WTC11 (cell line): ENCODE measurements at regions not wholly inside any gene's neighbourhood (a gene's known extent, or its start where the extent isn't known, plus 50 kb on each side); places are given as distances from the start of the nearest gene placed in this dataset.

Experiments used
- ATAC-seq: fragments of 200-7000 bp; cut with Tn5 transposase; 2 replicates; pipeline ENCODE4 v1.10.0; 2021; ENCODE audit warnings: mild to moderate bottlenecking, moderate library complexity
- CTCF ChIA-PET: fragments of 300-600 bp; sonication (Branson Sonifier 250); formaldehyde crosslinking; loops from one replicate; lab custom pipeline; 2021; ENCODE audit warnings: antibody characterized with exemption; lab: Charles Lee
- POLR2A ChIA-PET: fragments of 350-600 bp; sonication (Branson Sonifier 250); formaldehyde crosslinking; loops from one replicate; lab custom pipeline; 2021; ENCODE audit warnings: antibody characterized with exemption; lab: Charles Lee
- DNase-seq: peaks from one replicate; pipeline ENCODE4 v3.0.0; 2021; ENCODE audit warnings: low spot score
- H3K27ac Mint-ChIP-seq: 2 replicates; pipeline ENCODE4 v1.8.0; 2021; ENCODE audit warnings: mixed read lengths
- H3K27me3 Mint-ChIP-seq: 2 replicates; pipeline ENCODE4 v1.8.0; 2021; ENCODE audit warnings: low read depth, mild to moderate bottlenecking, moderate library complexity, mixed read lengths
- H3K36me3 Mint-ChIP-seq: 2 replicates; pipeline ENCODE4 v1.8.0; 2021; ENCODE audit warnings: mixed read lengths
- H3K4me1 Mint-ChIP-seq: 2 replicates; pipeline ENCODE4 v1.8.0; 2022; ENCODE audit warnings: mixed read lengths
- H3K4me3 Mint-ChIP-seq: 2 replicates; pipeline ENCODE4 v1.8.0; 2021; ENCODE audit warnings: mild to moderate bottlenecking, moderate library complexity, mixed read lengths
- H3K9me3 Mint-ChIP-seq: 2 replicates; pipeline ENCODE4 v1.8.0; 2021; ENCODE audit warnings: mixed read lengths
- EMX1 ChIP-seq: fragments of 250-450 bp; sonication (Bioruptor Pico); IDR thresholded peaks from 2 replicates; pipeline ENCODE4 v1.8.0; 2021; ENCODE audit warnings: mild to moderate bottlenecking
- ETV6 ChIP-seq: sonication (generic); formaldehyde crosslinking; IDR thresholded peaks from 2 replicates; pipeline ENCODE4 v1.8.1; 2022; ENCODE audit warnings: mild to moderate bottlenecking, missing genetic modification reagents
- GTF2I ChIP-seq: fragments of 250-450 bp; sonication (Bioruptor Pico); conservative IDR thresholded peaks from 2 replicates; pipeline ENCODE4 v1.4.0; 2021; ENCODE audit warnings: mild to moderate bottlenecking
- TCF7 ChIP-seq: sonication (generic); formaldehyde crosslinking; IDR thresholded peaks from 2 replicates; pipeline ENCODE4 v1.8.0; 2022; ENCODE audit warnings: mild to moderate bottlenecking, low read depth, missing genetic modification reagents, moderate library complexity
- ZNF121 ChIP-seq: sonication (generic); formaldehyde crosslinking; IDR thresholded peaks from 2 replicates; pipeline ENCODE4 v1.8.0; 2023; ENCODE audit warnings: missing genetic modification reagents
- ZNF138 ChIP-seq: sonication (generic); formaldehyde crosslinking; conservative IDR thresholded peaks from 2 replicates; pipeline ENCODE4 v1.8.1; 2022; ENCODE audit warnings: mild to moderate bottlenecking, moderate library complexity, missing genetic modification reagents
- ZNF423 ChIP-seq: fragments of 250-450 bp; sonication (Bioruptor Pico); IDR thresholded peaks from 2 replicates; pipeline ENCODE4 v2.1.2; 2022; ENCODE audit warnings: mild to moderate bottlenecking, moderate library complexity
- TF ChIP-seq, protein P1 (sequence below): fragments of 250-450 bp; sonication (Bioruptor Pico); IDR thresholded peaks from 2 replicates; pipeline ENCODE4 v1.9.0; 2021; ENCODE audit warnings: mild to moderate bottlenecking, borderline replicate concordance
- TF ChIP-seq, protein P2 (sequence below): sonication (generic); formaldehyde crosslinking; IDR thresholded peaks from 2 replicates; pipeline ENCODE4 v1.8.0; 2022; ENCODE audit warnings: mild to moderate bottlenecking, missing genetic modification reagents
- TF ChIP-seq, protein P3 (sequence below): fragments of 250-450 bp; sonication (Bioruptor Pico); IDR thresholded peaks from 2 replicates; pipeline ENCODE4 v1.9.0; 2021; ENCODE audit warnings: mild to moderate bottlenecking
- TF ChIP-seq, protein P4 (sequence below): fragments of 250-450 bp; sonication (Bioruptor Pico); IDR thresholded peaks from 2 replicates; pipeline ENCODE4 v2.1.2; 2022; ENCODE audit warnings: mild to moderate bottlenecking, moderate library complexity
- TF ChIP-seq, protein P5 (sequence below): fragments of 250-450 bp; sonication (Bioruptor Pico); IDR thresholded peaks from 2 replicates; pipeline ENCODE4 v1.9.0; 2021; ENCODE audit warnings: mild to moderate bottlenecking
- TF ChIP-seq, protein P6 (sequence below): sonication (generic); formaldehyde crosslinking; IDR thresholded peaks from 2 replicates; pipeline ENCODE4 v1.8.0; 2023; ENCODE audit warnings: missing genetic modification reagents
- TF ChIP-seq, protein P7 (sequence below): sonication (generic); formaldehyde crosslinking; IDR thresholded peaks from 2 replicates; pipeline ENCODE4 v1.8.1; 2022; ENCODE audit warnings: low read depth, mild to moderate bottlenecking, moderate library complexity, missing genetic modification reagents, borderline replicate concordance
- TF ChIP-seq, protein P8 (sequence below): sonication (generic); formaldehyde crosslinking; IDR thresholded peaks from 2 replicates; pipeline ENCODE4 v1.8.1; 2023; ENCODE audit warnings: mild to moderate bottlenecking, missing genetic modification reagents, moderate library complexity
- TF ChIP-seq, protein P9 (sequence below): sonication (generic); formaldehyde crosslinking; IDR thresholded peaks from 2 replicates; pipeline ENCODE4 v1.8.1; 2023; ENCODE audit warnings: mild to moderate bottlenecking, missing genetic modification reagents, borderline replicate concordance
- TF ChIP-seq, protein P10 (sequence below): sonication (generic); formaldehyde crosslinking; IDR thresholded peaks from 2 replicates; pipeline ENCODE4 v1.8.0; 2022; ENCODE audit warnings: mild to moderate bottlenecking, missing genetic modification reagents

DNA sequence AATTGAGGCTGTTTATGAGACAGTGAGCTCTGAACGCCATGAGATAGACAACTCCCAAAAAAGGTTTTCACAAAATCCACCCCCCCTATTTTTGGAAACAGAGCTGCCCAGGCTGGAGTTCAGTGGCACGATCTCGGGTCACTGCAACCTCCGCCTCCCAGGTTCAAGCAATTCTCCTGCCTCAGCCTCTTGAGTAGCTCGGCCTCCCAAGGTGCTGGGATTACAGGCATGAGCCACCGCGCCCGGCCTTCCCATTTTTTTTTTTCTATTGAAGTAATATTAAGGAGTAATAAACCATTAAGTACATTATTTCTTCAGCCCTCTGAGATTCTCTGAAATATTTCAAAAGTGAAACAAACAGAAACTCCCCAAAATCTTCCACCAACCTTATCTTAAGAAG lies 252.8 kb upstream of the NETO1 start (continued):
- TF ChIP-seq, protein P1, sequence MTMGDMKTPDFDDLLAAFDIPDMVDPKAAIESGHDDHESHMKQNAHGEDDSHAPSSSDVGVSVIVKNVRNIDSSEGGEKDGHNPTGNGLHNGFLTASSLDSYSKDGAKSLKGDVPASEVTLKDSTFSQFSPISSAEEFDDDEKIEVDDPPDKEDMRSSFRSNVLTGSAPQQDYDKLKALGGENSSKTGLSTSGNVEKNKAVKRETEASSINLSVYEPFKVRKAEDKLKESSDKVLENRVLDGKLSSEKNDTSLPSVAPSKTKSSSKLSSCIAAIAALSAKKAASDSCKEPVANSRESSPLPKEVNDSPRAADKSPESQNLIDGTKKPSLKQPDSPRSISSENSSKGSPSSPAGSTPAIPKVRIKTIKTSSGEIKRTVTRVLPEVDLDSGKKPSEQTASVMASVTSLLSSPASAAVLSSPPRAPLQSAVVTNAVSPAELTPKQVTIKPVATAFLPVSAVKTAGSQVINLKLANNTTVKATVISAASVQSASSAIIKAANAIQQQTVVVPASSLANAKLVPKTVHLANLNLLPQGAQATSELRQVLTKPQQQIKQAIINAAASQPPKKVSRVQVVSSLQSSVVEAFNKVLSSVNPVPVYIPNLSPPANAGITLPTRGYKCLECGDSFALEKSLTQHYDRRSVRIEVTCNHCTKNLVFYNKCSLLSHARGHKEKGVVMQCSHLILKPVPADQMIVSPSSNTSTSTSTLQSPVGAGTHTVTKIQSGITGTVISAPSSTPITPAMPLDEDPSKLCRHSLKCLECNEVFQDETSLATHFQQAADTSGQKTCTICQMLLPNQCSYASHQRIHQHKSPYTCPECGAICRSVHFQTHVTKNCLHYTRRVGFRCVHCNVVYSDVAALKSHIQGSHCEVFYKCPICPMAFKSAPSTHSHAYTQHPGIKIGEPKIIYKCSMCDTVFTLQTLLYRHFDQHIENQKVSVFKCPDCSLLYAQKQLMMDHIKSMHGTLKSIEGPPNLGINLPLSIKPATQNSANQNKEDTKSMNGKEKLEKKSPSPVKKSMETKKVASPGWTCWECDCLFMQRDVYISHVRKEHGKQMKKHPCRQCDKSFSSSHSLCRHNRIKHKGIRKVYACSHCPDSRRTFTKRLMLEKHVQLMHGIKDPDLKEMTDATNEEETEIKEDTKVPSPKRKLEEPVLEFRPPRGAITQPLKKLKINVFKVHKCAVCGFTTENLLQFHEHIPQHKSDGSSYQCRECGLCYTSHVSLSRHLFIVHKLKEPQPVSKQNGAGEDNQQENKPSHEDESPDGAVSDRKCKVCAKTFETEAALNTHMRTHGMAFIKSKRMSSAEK (CRISPR knock-in tag) = no peak
- TF ChIP-seq, protein P2, sequence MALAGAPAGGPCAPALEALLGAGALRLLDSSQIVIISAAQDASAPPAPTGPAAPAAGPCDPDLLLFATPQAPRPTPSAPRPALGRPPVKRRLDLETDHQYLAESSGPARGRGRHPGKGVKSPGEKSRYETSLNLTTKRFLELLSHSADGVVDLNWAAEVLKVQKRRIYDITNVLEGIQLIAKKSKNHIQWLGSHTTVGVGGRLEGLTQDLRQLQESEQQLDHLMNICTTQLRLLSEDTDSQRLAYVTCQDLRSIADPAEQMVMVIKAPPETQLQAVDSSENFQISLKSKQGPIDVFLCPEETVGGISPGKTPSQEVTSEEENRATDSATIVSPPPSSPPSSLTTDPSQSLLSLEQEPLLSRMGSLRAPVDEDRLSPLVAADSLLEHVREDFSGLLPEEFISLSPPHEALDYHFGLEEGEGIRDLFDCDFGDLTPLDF = no peak
- no peak for TF ChIP-seq EMX1 (CRISPR knock-in tag)
- TF ChIP-seq, protein P3, sequence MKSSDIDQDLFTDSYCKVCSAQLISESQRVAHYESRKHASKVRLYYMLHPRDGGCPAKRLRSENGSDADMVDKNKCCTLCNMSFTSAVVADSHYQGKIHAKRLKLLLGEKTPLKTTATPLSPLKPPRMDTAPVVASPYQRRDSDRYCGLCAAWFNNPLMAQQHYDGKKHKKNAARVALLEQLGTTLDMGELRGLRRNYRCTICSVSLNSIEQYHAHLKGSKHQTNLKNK (CRISPR knock-in tag) = no peak

DNA sequence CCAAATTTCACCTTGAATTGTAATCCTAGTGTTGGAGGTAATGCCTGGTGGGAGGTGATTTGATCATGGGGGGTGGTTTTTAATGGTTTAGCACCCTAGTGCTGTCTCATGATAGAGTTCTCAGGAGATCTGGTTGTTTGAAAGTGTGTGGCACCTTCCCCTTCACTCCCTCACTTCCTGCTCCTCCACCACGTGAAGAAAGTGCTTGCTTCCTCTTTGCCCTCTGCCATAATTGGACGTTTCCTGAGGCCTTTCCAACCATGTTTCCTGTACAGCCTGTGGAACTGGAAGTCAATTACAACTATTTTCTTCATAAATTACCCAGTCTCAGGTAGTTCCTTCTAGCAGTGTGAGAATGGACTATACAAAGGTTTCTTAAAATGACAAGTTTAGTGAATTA lies 251.8 kb upstream of the NETO1 start:
- POLR2A ChIA-PET = no interaction called here
- H3K4me3 Mint-ChIP-seq = no peak overlapping the region
- no peaks in the 10 kb centered on the region for H3K9me3 Mint-ChIP-seq
- no peaks in the 10 kb centered on the region for H3K36me3 Mint-ChIP-seq
- ATAC-seq = no peak
- H3K27me3 Mint-ChIP-seq = no peaks in the 10 kb centered on the region
- H3K27ac Mint-ChIP-seq = no peak overlapping the region
- CTCF ChIA-PET = no interaction called here
- DNase-seq = no peak
- peaks cover 3% of the 10 kb centered on the region; the same call in 1 of the 2 replicates for H3K4me1 Mint-ChIP-seq
- no peak for TF ChIP-seq ZNF138 (CRISPR knock-in tag)
- TF ChIP-seq GTF2I (CRISPR knock-in tag) = no peak
- TF ChIP-seq, protein P4, sequence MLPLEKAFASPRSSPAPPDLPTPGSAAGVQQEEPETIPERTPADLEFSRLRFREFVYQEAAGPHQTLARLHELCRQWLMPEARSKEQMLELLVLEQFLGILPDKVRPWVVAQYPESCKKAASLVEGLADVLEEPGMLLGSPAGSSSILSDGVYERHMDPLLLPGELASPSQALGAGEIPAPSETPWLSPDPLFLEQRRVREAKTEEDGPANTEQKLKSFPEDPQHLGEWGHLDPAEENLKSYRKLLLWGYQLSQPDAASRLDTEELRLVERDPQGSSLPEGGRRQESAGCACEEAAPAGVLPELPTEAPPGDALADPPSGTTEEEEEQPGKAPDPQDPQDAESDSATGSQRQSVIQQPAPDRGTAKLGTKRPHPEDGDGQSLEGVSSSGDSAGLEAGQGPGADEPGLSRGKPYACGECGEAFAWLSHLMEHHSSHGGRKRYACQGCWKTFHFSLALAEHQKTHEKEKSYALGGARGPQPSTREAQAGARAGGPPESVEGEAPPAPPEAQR = no peak
- no peak for TF ChIP-seq ZNF121
- TF ChIP-seq, protein P5, sequence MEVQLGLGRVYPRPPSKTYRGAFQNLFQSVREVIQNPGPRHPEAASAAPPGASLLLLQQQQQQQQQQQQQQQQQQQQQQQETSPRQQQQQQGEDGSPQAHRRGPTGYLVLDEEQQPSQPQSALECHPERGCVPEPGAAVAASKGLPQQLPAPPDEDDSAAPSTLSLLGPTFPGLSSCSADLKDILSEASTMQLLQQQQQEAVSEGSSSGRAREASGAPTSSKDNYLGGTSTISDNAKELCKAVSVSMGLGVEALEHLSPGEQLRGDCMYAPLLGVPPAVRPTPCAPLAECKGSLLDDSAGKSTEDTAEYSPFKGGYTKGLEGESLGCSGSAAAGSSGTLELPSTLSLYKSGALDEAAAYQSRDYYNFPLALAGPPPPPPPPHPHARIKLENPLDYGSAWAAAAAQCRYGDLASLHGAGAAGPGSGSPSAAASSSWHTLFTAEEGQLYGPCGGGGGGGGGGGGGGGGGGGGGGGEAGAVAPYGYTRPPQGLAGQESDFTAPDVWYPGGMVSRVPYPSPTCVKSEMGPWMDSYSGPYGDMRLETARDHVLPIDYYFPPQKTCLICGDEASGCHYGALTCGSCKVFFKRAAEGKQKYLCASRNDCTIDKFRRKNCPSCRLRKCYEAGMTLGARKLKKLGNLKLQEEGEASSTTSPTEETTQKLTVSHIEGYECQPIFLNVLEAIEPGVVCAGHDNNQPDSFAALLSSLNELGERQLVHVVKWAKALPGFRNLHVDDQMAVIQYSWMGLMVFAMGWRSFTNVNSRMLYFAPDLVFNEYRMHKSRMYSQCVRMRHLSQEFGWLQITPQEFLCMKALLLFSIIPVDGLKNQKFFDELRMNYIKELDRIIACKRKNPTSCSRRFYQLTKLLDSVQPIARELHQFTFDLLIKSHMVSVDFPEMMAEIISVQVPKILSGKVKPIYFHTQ (CRISPR knock-in tag) = no peak
- TF ChIP-seq ZNF423 (CRISPR knock-in tag) = no peak
- no peak for TF ChIP-seq ETV6 (CRISPR knock-in tag)
- TF ChIP-seq, protein P6, sequence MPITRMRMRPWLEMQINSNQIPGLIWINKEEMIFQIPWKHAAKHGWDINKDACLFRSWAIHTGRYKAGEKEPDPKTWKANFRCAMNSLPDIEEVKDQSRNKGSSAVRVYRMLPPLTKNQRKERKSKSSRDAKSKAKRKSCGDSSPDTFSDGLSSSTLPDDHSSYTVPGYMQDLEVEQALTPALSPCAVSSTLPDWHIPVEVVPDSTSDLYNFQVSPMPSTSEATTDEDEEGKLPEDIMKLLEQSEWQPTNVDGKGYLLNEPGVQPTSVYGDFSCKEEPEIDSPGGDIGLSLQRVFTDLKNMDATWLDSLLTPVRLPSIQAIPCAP (CRISPR knock-in tag) = no peak
- TF ChIP-seq, protein P7, sequence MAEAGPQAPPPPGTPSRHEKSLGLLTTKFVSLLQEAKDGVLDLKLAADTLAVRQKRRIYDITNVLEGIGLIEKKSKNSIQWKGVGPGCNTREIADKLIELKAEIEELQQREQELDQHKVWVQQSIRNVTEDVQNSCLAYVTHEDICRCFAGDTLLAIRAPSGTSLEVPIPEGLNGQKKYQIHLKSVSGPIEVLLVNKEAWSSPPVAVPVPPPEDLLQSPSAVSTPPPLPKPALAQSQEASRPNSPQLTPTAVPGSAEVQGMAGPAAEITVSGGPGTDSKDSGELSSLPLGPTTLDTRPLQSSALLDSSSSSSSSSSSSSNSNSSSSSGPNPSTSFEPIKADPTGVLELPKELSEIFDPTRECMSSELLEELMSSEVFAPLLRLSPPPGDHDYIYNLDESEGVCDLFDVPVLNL = no peak
- TF ChIP-seq, protein P8, sequence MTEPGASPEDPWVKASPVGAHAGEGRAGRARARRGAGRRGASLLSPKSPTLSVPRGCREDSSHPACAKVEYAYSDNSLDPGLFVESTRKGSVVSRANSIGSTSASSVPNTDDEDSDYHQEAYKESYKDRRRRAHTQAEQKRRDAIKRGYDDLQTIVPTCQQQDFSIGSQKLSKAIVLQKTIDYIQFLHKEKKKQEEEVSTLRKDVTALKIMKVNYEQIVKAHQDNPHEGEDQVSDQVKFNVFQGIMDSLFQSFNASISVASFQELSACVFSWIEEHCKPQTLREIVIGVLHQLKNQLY (CRISPR knock-in tag) = no peak
- TF ChIP-seq TCF7 = no peak
- TF ChIP-seq, protein P9, sequence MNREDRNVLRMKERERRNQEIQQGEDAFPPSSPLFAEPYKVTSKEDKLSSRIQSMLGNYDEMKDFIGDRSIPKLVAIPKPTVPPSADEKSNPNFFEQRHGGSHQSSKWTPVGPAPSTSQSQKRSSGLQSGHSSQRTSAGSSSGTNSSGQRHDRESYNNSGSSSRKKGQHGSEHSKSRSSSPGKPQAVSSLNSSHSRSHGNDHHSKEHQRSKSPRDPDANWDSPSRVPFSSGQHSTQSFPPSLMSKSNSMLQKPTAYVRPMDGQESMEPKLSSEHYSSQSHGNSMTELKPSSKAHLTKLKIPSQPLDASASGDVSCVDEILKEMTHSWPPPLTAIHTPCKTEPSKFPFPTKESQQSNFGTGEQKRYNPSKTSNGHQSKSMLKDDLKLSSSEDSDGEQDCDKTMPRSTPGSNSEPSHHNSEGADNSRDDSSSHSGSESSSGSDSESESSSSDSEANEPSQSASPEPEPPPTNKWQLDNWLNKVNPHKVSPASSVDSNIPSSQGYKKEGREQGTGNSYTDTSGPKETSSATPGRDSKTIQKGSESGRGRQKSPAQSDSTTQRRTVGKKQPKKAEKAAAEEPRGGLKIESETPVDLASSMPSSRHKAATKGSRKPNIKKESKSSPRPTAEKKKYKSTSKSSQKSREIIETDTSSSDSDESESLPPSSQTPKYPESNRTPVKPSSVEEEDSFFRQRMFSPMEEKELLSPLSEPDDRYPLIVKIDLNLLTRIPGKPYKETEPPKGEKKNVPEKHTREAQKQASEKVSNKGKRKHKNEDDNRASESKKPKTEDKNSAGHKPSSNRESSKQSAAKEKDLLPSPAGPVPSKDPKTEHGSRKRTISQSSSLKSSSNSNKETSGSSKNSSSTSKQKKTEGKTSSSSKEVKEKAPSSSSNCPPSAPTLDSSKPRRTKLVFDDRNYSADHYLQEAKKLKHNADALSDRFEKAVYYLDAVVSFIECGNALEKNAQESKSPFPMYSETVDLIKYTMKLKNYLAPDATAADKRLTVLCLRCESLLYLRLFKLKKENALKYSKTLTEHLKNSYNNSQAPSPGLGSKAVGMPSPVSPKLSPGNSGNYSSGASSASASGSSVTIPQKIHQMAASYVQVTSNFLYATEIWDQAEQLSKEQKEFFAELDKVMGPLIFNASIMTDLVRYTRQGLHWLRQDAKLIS (CRISPR knock-in tag) = no peak
- TF ChIP-seq, protein P10, sequence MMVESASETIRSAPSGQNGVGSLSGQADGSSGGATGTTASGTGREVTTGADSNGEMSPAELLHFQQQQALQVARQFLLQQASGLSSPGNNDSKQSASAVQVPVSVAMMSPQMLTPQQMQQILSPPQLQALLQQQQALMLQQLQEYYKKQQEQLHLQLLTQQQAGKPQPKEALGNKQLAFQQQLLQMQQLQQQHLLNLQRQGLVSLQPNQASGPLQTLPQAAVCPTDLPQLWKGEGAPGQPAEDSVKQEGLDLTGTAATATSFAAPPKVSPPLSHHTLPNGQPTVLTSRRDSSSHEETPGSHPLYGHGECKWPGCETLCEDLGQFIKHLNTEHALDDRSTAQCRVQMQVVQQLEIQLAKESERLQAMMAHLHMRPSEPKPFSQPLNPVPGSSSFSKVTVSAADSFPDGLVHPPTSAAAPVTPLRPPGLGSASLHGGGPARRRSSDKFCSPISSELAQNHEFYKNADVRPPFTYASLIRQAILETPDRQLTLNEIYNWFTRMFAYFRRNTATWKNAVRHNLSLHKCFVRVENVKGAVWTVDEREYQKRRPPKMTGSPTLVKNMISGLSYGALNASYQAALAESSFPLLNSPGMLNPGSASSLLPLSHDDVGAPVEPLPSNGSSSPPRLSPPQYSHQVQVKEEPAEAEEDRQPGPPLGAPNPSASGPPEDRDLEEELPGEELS (CRISPR knock-in tag) = no peak
